ENCODE measurements at regions not wholly inside any gene's neighbourhood (a gene's known extent, or its start where the extent isn't known, plus 50 kb on each side); places are given as distances from the start of the nearest gene placed in this dataset.

DNA sequence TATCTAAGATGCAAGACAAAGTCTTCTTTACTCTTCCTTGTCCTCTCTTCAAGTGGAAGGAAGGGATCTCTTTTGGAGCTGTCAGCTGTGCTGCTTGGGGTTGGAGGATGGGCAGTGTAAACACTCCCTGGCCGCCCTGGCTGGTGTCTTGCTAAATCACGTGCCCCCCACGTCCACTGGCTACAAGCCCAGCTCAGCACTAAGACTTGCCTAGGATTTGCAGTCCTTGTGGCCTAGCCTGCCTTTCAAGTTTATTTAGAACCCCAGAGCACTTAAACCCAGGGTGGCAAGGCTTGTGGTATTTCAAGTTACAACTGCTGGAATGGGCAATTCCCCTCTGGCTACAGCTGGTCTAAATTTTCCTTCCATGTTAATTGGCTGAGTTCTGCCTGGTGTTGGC is 272.4 kb upstream of the MYO3A start:
- no peak for DNase-seq

DNA sequence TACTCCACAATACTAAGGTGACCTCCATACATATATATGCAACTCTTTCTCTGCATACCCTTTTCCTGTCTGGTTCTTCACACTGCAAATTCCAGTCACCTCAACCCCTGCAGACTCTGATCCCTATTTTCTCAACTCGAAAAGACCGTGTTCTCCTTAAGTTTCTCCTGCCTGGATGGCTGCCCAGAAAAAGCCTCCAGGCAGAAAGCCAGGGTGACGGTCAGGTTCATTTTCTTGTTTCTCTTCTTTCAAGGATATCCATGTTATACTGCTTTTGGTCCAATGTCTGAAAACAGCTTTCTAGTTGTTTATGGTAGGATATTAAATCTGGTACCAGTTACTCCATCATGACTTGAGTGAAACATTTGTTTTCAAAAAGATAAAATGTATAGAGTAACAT is 267.8 kb upstream of the MYO3A start:
- no peak for DNase-seq

DNA sequence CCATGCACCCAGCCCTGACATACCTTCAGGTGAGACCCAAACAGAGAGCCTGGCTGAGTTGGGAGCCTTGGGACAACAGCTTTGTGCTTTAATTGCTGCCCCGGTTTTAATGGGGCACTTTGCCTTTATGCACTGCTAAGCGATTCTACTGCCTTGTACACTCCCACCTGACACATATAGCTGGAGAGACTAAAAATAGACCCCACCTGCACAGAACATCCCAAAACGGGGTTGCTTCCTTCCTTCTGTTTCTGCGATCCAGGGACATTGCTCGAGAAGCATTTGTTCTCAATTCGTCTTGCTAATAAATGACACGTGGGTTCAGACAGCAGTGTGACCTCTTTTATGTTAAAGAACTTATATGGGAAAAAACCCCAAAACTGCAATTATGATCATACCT is 258.8 kb upstream of the MYO3A start:
- no peak for DNase-seq

DNA sequence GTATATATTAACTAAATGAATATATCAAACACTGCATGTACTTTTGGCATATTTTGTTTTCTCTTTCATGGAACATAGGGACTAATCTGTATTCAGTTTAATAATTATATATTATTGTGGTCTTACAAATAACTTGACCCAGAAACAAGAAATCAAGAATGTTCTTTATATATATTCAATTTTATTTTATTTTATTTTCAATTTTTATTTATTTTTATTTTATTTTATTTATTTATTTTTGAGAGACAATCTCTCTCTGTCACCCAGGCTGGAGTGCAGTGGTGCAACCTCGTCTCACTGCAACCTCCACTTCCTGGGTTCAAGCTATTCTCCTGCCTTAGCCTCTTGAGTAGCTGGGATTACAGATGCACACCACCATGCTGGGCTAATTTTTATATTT is 258.4 kb upstream of the MYO3A start:
- DNase-seq = no peak

DNA sequence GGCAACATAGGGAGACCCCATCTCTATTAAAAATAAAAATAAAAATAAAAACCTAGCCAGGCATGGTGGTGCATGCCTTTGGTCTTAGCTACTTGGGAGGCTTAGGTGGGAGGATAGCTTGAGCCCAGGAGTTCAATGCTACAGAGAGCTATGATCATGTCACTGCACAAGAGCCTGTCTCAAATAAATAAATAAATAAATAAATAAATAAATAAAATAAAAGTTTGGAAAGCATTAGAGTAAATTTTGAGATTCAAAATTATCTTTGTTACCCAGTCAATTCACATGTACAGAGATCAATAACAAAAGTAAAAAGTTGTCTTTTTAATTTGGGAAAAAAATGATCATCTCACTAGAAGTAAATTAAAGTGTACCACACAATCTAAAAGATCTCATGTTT is 255.8 kb upstream of the MYO3A start:
- no peak for DNase-seq

DNA sequence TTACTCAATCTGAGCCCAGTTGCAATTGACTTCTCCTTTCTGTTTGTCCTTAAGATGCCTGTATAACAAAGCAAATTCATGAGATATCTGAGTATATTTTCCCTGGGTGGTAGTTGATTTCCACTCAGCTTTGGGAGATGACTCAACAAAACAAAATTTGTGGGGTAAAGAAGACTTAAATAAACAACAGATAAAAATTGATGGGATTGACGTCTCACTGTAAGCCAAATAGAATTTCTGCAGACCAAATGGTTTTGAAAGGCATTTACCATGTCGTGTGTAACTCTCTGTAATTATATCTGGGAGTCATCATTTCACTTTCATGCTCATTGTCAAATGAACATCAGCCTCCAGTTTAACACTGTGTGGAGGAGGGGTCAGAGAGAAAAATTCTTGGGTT is 255.4 kb upstream of the MYO3A start:
- no peak for DNase-seq

DNA sequence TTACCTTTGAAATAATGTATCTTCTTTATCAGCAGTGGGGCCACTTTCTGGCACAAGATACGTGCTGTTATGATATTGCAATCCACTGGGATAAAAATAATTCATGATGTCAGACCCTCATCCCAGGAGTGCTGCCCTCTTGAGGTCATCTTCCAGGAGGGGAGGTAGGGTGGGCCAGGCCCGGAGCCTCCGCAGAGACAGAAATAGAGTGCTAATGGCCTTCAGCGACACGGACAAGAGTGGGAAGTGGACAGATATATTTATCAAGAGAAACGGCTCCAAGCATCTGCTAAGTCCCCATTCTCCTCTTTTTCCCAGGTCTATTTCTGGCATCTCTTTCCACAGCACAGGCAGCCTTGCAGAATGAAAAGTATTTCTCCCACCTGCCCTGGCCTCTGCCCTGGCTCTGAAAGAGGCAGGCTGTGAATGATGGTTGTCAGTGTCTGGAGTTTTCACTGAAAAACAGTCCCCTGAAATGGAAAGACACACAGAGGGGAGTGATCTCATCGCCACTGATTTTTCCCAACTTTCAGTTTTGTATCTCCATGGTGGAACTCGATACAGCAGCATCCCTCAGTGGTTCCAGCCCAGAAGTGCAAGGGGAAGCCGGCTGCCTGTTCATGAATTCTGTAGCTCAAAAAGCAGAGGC is 251.7 kb upstream of the MYO3A start:
- DNase-seq = no peak

DNA sequence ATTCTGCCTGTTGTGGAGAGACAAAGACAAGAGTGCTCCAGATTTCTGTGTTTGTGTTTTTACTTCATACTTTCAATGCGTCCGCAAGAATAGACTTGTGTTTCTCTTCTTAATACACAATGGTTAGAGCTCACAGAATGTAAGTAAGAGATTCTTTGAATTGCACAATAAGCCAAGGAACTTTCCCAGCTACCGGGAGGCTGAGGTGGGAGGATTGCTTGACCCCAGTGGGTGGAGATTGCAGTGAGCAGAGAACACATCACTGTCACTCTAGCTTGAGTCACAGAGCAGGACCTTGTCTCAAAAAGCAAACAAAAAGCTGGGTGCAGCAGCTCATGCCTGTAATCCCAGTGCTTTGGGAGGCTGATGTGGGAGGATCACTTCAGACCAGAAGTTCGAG is 250.7 kb upstream of the MYO3A start:
- DNase-seq = no peak

DNA sequence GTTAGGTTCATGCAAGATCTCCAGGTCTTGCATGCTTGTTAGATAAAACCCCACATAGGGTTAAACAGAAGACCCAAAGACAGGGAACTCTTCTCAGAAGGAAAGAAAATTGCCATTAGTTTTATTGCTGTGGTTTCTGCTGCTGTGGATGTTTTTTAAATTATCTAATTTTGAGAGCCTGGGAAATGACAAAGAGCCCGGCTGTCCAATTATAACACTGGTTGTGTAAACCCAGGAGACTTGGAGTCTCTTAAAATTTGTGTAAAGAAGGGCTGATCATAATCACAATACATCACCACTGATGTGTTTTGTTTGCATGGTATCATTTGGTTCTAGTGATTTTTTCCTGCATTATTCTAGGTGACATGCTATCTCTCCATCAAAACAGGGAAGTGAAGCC is 246.5 kb upstream of the MYO3A start:
- no peak for DNase-seq

DNA sequence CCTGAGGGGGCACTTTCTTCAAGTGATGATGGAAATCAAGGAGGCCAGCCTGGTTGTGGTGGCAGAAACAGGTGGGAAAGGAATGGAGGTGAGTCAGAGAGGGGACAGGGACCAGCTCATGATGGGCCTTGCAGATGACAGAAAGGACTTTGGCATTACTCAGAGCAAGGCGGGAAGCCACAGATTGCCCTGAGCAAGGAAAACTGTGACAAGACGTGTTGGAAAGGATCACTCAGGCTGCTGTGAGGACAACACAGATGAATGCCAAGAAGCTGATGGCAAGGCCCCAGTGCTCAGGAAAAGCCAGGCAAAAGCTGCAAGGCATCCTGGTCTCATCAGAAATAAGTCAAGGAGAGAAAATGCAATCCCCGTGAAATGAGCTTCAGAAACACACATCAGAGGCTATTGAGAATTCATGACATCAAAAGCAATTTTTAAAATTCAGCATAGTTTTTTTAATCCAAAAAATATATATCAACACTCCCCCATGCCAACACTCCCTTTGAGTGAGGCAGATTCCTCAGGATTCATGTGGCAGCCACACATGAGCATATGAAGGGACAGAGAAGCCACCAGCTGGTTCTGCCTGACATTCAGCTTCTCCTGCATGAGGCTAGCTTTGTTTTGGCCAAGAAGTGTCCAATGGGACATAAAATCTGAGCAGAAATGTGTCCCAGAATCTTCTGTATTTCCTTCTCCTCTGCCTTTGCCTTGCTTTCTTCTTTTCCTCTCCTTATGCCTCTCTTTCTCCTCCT is 244.5 kb upstream of the MYO3A start:
- DNase-seq = no peak

DNA sequence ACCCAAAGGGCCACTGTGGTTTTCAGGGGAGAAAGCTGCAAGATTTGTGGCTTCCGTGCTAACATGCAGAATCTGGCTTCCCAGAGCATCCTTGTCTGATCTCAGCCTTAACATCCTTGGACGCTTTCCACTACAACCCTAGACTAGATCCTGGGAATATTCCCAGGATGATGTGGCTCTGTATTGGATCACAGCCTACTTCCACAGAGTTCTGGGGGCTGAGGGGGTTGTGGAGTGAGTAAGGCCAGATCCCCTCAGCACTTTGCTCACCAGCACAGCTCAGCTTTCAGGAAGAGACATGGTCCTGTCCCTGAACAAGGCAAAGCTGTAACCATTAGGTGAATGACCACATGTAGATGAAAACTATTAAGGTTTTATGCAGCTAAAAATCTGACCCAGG is 241.3 kb upstream of the MYO3A start:
- DNase-seq = no peak

DNA sequence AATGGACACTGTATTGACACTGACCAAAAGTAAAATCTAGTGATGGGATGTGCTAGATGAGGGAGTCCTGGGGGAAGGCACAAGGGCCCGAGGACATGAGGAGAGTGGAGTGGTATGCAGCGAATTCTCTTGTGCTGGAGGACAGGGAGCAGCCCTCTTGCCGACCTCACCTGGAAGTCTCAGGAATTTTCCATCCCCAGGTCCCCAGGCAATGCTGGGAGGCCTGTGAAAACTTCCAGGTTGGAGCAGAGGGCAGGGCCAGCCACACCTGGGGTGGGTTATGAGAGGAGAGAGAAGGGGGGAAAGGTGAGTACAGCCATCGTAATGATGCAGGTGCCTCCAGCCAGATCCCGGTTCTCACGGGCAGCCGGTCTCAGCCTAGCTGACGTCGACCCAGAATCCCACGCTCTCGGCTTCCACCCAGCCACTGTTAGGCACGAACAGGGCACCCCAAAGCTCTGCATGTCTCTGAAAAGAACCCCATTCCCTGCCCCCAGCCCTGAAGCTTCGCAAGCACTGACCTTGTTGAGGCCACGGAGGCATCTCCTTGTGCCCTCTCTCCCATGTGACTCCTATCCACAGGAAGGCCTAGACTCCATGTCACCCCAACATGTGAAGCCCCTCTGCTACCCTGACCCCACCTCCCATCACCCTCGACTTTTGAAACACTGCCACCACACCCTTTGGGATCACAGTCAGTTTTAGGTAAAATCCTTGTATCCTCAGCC is 239.7 kb upstream of the MYO3A start:
- DNase-seq = no peak

DNA sequence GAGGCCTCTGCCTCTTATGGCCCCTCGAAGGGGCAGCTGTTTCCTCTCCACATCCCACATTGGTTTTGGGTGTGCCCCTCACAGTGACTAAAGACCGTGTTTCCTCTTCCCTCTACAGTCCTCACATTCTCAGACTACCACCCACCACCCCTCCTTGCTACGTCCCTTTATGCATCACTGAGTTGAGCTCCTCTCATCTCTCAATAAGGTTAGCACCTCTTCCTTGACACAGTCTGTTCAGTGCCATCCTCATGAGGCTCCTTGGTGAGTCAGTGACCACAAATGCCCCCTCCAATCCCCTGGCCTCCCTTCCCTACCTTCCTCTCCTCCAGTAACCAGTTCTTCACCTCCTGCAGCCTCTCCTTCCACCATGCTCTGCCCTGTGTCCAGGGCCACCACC is 239.1 kb upstream of the MYO3A start:
- no peak for DNase-seq

DNA sequence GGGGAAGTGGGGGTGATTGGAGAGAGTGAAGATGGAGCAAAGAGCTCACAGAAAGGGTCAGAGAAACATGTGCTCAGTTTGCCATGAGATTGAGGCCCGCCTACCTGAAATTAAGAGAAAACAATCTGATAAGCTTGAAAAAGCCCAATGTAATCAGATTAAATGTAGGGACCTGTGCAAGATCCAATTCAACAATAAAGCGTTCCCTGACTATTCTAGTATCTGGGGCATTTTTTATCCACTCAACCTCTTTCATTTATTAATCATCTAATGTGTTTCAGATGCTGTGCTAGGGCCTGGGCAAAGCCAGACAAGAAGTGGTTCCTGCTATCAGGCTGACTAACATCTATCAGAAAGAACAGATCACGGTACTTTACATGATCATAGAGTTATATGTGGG is 238.4 kb upstream of the MYO3A start:
- DNase-seq = no peak

DNA sequence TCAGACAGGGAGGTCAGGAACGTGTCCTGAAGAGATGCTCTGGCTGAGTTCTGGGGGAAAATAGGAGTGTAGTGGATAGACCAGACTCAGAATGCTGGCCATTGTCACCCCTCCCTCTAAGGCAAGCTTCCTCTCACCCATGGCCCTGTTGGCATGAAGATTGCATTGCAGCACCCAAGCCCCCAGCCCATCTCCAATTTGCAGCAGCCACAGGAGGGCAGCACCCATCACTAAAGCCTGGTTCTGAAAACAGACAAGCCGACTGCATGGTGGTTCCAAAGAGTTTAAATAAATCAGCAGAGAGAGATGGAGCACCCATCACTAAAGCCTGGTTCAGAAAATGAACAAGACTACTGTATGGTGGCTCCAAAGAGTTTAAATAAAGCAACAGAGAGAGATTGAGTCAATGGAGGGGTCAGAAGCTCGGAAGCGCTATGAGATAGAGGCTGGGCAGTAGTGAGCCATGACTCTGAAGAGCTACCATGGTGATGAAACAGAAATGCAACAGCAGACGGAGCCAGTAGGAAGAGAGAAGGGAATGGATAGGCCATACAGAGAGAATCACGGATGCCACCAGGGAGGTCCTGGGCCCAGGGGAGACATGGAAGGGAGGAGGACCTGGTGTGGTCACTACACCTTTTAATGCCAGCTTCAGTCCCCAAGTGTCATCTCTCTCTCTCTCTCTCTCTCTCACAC is 237.9 kb upstream of the MYO3A start:
- DNase-seq = no peak

DNA sequence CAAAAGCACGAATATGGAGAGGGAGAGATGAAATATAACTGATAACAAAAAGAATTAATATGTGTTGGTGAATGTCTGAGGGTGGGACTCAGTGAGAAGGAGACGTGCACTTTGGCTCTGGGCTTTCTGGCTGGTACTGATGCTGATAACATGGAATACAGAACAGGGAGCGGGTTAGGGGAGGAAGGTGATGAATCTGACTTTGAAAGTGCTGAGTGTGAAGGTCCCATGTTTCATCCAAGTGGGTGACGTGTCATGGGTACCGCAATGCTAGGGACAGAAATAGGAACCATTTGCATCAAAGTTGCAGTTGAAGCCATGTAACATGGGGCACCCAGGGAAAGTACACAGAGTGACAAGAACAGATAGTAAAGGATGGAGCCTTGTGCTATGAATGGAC is 236.6 kb upstream of the MYO3A start:
- DNase-seq = no peak

DNA sequence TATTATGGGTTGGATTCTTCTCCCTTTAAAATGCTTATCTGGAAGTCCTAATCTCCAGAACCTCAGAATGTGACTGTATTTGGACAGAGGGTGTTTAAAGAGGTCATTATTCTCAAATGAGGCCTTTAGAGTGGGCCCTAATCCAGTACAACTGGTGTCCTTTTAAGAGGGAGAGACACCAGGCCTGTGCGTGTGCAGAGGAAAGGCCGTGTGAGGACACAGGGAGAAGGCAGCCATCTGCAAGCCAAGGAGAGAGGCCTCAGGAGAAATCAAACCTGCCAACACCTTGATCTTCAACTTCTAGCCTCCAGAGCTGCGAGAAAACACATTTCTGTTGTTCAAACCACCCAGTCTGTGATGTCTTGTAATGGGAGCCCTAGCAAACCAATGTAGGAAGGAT is 235.4 kb upstream of the MYO3A start:
- no peak for DNase-seq

DNA sequence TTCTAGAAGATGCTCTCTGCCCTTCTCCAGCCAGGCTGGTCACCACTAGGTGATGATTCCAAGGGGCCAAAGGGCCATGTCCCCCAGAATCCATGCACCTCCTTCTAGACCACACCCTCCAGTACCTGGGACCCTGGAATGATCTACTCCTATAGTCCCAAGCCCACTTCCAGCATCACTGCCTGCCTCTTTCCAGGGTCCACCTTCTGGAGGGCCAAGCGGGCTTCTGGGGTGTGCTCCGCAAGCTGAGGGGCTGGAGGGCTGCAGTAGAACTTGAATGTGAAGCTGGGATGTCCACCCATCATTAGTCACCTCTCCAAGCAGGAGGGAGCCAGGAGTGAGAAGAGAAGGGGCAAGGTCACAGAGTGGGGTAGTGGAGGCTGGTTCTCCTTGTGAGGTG is 234.4 kb upstream of the MYO3A start:
- DNase-seq = no peak

DNA sequence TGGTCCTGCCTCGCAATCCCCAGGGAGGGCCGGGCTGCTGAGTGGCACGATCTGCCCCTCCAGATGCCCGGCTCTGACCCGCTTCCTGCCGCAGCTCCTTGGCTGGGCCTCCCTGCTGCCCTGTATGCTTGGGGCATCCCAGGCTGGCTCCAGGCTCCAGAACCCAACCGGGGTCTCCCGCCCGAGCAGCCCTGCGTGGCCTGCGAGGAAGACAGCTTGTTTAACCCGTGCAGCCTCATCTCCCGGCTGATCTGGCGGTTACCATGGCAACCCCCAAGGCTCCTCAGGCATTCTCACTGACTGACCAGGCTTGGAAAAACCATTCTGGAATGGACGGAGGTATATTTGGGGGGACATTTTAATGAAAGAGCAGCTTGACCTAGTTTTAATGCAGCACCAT is 232.4 kb upstream of the MYO3A start:
- DNase-seq = no peak

DNA sequence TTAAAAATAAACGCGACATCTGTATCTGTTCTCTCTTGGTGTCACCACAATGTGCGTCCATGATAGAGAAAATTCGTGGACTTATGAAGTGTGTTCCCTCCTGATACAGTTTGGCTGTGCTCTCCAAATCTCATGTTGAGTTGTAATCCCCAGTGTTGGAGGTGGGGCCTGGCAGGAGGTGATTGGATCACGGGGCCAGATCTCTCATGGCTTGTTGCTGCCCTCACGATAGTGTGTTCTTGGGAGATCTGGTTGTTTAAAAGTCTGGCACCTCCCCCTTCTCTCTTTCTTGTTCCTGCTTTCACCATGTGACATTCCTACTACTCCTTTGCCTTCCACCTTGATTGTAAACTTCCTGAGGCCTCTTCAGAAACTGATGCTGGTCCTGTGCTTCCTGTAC is 229.4 kb upstream of the MYO3A start:
- DNase-seq = no peak

DNA sequence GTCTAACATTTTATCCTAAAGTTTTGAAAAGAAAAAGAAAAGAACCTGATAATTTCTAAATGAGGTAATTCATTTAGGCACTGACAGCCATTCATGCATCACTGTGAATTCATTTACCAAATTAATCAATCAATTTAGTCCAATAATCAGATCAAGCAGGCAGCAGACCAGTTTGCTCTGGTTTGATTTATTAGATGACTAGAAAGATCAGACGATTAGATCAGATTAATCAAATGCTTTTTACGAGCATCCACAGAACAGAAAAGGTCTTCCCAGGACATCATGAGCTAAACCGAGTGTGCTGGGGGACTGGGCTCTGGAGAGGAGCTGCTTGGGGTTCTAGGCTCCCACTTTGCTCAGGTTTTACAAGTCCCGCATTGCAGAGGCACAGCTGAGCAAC is 226.5 kb upstream of the MYO3A start:
- DNase-seq = no peak

DNA sequence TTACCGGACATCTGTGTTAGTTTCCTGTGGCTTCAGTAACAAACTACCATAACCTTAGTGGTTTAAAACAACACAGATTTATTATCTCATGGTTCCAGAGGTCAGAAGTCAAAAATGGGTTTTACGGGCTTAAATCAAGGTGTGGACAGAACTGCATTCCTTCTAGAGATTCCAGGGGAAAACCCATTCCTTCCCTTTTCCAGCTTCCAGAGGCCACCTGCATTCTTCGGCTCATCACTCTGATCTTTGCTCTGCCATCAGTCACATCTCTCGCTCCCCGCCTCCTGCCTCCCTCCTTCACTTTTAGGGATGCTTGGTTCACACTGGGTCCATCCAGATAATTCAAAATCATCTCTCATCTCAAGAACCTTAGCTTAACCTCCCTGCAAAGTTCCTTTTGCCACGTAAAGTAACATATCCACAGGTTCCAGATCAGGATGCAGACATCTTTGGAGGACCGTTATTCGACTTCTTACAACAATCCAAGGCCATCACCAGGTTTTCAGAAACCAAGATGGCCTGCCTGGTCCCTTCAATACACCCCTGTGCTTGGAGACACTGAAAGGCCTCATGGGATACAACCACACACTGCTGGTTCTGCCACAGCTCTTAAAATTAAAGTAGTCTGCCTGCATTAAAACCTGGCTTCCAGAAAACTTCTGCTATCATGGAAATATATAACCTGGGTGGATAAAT is 225.9 kb upstream of the MYO3A start:
- no peak for DNase-seq

DNA sequence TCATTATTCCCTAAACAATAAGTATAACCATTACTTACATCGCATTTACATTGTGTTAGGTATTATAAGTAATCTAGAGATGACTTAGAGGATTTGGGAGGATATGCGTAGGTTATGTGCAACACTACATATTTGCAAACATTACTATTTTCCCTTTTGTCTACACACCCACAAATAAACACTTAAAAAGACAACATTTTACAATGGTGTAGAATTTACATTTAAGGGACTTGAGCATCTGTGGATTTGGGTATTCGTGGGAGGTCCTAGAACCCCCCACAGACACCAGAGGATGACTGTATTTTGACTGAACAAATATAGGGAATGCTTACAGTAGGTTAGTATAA is 220.2 kb upstream of the MYO3A start:
- DNase-seq = no peak
